HUDEP-2 (cell line): ENCODE measurements at regions not wholly inside any gene's neighbourhood (a gene's known extent, or its start where the extent isn't known, plus 50 kb on each side); places are given as distances from the start of the nearest gene placed in this dataset.

ENCODE experiments used
- DNase-seq, 76 experiments: peaks; one replicate each; lab custom pipeline; 2025; ENCODE audit not compliant: unreplicated experiment in 76 of 76; lab: John Stamatoyannopoulos, UW

DNA sequence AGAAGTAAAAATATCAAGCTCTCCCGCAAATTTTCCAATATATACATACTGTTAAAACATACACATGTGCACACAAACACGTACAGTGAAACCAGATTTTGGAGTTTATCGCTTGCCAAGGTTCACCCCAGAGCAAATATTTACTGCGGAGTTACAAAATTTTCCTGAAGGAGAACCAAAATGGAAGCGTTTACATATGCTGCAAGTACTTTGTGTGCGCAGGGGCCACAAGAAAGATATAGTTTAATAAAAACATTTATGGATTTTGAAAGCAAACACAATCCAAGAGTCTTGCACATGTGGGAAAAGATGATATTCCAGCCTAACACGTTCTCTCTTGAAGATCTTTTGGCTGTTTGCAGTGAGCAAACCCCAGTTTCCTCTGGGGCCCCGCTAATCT is 301.3 kb upstream of the NFE2L3 start:
- no peak for DNase-seq

DNA sequence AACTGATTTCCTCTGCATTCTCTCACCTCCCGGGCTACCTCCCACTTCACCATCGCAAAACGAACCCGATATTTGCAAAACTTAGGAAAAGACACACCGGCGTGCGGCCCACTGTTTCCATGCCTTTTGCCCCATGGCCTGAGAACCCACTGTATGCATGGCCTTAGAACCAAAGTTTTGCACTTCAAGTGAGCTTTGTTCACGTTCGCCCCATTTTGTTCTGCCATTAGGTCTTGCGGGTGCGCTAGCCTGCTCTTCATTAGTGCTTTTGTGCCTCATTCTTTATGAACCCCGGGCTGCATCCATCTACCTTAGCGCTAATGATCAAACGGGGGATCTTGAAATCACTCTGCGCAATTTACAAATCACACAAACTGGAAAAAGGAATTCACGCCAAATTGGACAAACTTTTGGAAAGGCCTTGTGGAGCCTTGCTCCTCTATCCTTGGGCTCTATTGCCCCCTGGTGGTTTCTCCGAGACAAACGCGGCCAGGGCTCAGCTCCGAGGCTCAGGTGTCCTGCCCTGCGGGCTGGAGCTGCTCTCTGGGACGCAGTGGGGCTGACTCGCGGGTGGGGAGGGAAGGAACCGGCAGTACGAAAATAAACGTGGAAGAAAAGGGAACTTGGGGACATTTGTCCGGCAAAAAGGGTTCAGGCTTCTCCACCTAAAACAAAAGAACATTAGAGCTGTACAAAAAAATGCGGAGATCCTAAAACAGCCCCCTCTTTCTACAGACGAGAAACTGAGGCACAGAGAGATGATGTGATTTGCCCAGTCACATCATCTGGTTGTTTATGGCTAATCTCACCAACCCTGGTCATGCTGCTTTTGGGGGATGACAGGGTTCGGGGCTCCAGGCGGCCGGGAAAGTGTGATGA is 300.4 kb upstream of the NFE2L3 start:
- DNase-seq, result peak in 63 of 76 experiments; percentile 3 to 82 (median 44)

DNA sequence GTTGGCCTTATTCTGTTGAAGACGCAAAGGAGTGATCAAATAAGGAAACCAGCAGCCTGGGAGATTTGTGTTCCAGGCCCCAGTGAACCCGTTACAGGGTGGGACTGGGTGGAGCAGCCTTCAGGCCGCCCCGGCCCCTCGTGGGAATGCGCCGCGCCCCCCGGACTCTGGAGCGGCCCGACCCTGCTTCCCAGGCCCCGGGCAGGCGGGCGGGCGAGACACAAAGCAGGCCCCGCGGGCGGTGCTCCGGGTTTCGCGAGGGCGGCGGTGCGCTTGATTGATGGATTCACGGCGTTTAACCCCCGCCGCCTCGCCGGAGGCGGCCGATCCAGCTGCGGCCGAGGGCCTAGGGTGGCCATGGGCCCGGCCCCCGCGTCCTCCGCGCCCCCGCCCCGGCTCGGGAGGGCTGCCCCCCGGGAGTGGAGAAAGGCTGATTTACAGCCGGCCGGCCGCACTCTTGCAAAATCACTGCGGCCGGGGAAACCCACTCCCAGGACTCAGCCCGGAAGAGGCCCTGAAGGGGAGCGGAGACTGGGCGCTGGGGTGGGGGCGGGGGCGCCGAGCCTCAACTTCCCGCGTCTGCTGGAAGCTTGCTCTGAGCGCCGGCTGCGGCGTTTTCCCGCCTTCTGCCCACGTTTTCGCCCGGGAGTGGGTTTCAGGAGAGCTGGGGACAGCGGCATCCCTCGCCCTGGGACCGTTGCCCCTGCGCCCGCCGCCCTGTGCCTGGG is 299.6 kb upstream of the NFE2L3 start:
- peak in 3 of 76 experiments; percentile 18 to 28 (median 20) for DNase-seq

DNA sequence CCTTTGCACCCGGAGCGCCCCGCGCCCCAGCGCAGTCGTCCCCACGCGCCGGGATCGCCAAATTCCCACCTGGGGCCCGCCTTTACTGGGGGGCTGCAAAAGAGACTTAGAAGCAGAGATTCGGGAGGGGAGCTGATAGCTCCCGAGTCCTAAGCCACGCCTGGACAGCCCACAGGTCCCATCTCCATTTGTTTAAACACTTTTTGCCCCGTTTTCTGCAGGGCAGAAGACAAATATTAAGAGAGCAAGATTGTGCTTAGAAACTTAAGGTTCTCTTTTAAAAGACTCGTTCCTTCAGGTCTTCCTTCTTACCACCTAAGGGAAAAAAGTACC is 299.1 kb upstream of the NFE2L3 start:
- no peak for DNase-seq

DNA sequence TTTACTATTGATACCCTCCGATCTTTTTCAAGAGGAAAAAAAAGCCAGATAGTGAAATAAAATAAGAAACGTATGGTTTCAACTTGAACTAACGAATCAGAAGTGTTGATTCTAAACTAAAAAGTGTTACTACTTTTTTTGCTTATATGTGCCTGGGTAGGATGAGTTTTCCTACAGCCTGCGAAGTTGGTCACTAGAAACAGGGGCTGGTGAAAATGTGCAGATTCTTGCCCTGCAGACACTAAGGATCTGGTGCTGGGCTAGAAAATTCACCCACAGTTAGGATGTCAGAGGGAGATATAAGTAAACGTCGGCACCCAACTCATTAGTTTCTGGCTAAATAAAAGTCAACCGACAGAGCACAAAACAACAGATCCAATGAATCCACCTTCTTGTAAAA is 298.7 kb upstream of the NFE2L3 start:
- no peak for DNase-seq

DNA sequence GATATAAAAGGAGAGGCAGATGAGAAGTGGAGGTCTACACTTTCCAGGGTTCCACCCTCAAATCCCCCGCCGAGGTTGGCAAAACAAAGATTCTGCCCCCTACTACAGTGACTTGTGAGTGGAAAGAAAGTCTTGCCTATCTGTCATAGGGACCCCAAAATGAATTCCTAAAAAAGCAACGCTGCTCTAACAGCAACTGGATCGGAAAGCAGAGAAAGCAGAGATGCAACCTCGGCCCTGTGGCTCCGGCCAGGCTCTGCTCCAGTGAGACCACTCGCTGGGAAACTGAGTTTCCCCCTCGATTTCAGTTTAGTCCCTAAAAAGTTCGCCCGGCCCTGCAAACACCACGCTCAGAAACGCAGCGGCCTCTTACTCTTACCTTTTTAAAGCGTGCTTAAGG is 297.9 kb upstream of the NFE2L3 start:
- no peak for DNase-seq

DNA sequence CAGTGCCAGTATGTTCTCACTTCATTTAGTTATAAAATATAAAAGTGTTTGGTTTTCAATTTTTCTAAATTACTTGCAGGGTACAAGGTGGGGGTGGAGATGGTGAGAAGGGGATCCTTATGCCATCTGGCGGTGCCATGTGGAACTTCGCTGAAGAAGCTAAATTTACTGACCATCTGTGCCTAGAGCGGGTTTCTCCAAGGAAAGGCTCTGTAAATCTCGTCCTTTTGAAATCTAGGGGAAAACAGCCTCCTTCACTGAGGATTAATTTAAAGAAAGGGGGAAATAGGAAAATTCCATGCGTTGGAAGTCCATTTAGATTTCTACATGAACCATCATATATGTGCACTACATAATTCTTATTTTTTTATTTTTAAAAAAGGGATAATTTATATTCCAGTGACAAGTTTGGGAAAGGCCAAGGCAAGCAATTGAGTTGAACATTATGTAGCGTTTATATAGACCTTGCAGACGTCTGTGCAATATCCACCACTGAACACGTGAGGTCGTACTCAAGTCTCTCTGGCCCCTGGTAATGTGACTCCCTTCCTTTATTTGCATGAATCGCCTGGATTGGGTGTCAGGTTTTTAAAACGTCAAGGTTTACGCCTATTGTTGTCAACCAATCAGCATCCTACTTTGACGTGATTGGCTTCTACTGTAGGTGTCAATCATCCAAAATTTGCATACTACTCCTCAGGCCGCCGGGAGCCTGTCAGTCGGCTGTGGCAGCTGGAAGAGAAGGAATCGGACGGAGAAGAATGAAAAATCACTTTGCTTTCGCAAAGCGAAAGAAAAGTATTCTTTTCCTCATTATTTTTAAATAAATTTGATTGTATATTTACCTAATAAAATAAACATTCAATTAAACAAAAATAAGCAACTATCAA is 297.1 kb upstream of the NFE2L3 start:
- peak in 38 of 76 experiments; percentile 5 to 99 (median 58) for DNase-seq

DNA sequence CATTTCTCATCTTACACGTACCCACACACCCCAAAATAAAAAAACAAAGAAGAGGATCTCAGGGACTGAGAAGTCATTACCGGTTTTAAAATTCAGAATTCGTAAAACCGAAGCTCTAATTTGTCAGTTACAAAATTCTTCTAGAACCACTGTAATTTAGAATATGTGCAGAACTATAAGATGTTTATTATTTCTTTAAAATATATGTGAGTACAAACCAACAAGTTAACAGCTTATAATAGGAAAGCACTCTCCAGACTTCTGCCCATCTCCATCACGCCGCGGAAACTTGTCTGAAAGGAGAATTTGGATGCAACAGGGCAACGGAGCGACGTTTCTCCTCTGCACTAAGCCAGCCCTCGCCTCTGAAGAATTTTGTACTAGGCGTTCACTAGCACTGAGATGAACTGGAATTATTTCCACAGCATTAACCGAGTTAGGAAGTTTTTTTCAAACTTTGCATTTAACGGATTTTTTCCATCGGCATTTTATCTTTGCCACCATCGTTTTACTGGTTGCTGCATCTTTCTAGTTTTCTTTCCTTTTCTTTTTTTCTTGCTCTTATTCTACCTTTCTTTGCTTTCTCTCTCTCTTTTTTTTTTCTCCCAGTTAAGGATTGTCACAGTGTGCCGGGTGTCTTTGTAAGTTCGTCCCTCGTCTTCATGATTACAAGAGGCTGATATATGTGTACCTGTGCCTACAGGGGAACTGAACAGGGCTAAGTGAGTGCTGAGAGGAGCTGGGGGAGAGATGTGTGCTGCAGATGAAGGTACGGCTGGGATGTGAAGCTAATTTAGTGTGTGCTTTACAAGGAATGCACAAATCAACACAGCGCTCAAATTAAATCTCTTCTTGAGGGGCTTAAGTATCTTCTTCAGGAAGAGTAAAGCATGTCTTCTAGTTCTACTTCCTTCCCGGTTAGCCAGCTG is 295.9 kb upstream of the NFE2L3 start:
- DNase-seq, result peak in 2 of 76 experiments; percentile 15 to 21

DNA sequence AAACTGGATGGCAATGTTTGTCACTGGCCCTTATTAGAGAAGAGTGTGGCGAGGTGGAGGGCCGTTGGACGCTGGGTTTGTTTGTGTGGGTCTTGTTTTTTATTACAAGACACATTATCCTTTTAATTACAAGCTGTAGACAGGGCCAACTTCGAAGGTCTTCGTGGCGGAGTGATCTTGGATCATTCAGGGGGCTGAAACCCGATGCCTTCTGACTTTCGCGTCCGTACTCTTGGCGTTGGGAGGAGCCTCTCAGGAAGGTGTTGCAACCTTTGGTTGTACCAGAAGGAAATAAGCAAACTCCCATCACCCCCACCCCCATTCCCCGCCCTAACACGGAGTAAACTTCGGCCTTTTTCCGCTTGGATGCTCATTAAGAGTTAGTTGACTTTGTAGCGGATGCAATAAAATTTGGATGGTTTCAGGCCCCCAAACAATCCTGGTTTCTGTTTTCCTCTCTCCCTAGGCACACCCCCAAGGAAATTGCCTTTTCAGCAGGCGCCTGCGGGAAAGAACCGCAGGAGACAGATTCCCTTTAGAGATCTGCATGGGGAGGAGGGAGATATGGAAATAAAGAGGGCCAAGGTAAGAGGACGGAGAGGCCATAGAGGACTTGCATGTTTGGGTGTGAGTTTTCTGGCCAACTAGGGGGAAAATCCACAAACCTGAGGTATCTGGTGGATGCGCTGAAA is 294.5 kb upstream of the NFE2L3 start:
- no peak for DNase-seq

DNA sequence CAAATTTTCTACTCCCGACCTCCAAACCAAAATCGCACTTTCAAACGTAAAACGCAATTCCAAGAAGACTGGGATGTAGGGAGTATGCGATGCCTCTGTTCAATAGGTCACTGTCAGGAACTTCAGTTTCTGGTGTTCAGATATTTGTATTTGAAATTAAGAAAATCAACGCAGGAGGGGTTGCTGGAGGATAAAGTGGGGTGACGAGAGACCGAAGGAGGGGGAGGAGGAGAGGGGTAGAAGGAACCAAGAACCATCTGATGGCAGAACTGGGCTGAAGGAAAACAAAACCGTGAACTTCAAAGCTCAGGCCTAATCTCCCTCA is 293.8 kb upstream of the NFE2L3 start:
- DNase-seq, result no peak

DNA sequence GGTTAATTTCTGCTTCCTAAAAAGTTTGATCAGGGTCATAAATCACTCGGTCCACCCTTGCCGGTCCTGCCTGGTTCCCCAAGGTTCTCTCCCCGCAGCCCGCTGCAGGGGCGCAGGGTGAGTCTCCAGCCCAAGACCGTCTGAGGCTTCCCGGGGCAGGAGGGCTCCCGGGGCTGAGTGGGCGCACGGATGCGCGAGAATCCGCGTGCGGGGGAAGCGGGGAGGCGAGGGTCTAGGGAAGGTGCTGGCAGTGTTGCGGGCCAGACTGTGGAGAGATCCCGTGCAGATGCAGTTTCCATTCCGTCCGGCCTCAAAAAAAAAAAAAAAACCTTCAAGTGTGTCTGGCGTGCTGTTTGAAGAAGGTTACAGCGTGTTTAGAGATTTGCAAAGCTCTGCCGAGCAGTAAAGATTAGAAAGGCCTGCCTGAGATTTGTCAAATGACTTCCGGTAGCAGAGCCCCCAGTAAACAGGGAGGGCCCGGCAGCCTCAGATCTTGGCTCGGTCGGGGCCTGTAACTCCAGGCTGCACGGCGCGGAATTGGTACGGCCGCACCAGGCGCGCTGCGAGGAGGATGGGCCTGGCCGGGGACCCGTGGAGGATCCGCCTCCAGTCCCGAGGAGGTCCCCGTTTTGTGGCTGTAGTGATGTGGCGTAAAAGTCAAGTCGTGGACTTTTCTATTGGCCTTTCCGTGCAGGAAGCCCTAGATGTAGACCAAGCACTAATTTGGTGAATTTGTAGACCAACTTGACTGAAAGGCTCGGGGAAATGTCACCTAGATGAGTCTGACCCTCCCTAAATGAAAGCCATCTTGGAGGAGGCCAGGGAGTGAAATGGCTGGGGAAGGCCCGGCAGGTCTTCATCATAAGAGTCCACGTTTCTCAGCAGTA is 293.2 kb upstream of the NFE2L3 start:
- no peak for DNase-seq

DNA sequence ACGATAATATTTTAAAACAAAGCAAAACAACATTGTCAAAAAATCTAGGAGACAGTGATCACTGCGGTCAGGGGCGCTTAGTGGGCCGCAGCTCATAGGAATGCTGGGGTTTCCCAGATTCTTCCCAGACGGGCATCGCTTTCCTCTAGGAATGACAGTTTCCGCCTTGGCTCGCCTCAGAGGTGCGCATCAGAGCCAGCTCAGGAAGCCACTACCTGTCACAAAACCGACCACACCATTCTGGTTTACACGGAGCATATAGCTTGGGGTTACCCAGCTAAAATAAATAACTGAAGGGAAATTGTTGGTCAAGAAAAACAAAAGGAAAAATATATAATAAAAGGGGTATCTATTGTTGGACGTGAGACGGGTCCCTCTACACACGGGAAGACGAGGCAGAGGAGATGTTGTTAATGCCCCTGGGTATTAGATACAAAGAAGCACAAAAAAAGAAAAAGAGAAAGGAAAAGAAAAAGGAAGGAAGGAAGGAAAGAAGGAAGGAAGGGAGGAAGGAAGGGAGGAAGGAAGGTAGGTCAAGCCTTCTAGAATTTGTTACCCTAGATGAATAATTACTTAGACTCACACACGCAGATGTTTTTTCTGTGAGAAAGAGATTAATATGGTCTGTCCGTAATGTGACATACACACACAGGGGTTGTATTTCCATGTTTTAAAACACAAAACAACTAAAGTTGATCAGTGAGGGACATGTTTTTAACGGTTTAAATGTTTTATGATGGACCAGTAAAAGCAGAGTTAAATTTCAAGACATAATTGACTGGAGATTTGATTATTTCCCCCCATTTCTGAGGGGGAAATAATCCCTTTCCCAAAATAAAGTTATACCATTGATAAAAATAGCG is 292.4 kb upstream of the NFE2L3 start:
- DNase-seq, result no peak

DNA sequence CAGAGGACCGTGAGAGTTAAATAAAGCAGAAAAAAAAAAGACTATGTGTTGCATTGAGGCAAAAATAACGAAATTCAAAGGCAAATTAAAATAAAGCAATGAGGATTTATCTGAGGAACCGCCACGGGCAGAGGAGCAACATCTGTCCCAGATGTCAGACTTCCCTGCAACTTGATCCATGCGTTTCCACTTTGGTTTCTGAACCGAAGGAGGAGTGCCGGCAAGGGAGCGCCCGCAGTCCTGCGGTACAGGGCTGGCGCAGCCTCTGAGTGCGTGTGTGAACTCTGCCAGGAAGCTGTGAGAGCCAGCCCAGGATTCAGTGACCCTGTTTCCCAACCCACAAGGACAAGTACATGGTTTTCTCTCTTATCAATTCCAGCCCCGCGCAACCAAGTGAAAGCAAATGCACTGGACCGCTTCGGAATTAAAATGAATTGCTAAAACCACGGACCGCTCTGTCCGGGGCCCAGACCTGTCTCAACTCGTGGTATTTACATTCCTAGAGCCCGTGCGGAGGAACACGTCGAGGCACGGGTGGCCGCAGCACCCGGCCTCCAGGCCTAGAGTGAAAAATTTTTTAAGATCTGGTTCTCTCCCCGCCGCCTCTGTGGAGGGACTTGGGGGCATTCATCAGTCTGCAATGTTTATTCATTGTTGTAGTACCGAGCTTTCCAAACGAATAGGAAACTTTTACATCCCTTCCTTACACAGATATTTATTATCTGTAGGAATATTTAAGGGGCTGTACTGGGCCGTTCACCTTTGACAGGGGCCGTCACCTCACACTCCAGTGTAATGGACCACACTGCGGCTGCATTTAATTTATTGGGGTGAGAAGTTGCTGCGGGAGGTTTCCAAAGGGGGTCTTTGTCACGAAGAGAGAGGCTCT is 291.5 kb upstream of the NFE2L3 start:
- no peak for DNase-seq

DNA sequence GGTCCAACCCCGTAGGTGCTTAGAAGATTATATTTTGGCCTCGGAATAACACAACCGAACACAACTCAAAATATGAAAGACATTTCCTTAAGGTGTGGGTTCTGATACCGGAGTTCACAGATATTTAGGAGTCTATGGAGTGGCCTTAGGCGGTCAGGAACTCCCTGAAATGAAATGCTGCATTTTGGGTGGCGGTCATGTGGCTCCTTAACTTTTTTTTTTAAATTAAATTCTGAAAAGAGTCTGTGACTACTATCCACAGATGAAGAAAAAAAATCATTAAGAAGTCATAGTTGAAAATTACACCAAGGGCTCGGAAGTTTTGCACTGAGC is 290.9 kb upstream of the NFE2L3 start:
- no peak for DNase-seq

DNA sequence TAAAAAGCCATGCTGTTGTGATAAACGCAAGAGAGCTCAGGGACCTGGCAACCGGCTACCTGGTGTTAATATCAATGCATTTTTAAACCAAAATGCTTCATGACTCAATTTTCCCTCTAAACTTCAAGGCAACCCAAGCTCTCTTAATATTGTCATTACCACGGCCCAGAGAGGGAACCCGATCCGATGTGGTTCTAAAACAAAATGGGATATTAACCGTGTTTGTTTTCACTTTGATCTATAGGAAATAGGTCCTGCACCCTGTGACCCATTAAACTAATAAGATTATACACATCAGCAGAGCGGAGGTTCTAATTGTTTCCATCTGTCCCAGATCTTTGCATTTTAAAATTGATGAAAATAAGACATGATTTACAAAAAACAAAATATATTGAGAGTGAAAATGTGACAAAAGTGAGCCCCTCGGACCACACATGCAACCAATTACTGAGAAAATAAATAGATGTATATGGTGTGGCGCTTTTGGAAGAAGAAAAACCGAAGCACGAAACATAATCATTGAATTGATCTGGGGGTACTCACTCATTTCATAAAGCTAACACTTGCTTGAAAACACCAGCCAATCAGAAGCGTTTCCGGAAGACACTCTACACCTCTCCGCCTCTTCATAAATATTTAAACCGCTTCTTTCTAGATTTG is 290.3 kb upstream of the NFE2L3 start:
- DNase-seq, result peak in 2 of 76 experiments; percentile 8 to 29

DNA sequence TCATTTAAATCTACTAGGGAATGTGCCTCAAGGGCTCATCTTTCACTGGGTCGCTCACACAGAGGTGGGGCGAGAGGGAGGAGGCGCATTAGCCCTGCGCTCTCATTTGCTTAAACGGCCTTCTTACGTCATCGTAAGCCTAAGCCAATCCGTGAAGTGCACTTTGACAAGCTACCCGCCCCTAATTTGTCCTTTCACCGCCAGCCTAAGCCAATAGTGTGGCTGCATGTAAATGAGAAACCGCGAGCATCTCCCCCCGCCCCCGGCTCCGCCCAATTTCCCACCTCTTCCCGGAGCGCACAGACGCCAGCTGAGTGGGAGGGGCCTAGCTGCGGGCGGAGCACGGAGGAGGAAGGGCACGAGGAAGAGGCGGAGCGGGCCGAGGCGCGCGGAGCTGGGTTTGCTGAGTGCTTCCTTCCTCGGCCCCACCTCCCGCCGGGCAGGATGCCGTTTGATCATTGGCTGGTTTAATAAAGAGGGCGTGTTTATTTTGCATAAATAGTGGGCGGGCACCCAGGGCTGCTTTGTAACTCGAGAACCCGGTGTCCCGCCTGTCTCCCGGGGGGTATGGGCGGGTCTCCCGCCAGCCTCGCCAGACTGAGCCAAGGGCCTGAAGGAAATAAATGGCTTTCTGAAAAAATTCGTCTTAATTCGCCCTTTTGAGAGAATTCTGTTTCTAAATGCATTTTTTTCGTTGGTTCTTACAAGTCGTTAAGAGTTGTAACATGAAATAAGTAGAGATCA is 289.6 kb upstream of the NFE2L3 start:
- peak in 75 of 76 experiments; percentile 36 to 100 (median 92) for DNase-seq
